Retinal pigment epithelial cell (primary cell): ENCODE measurements at regions not wholly inside any gene's neighbourhood (a gene's known extent, or its start where the extent isn't known, plus 50 kb on each side); places are given as distances from the start of the nearest gene placed in this dataset.
"Not testable (repeated sequence)": the region's sequence is repeated elsewhere in the genome, so short reads cannot be mapped to it uniquely, and the experiment has no call there.

Experiments
- DNase-seq: peaks from one replicate; pipeline ENCODE4 v3.0.0-alpha.2; 2010; ENCODE audit warnings: low read depth
- H3K4me3 ChIP-seq: 2 replicates; pipeline ENCODE4 v1.5.1; 2011; ENCODE audit warnings: mild to moderate bottlenecking, low read length, control low read depth, moderate library complexity
- TF ChIP-seq, protein P1 (sequence below): conservative IDR thresholded peaks from 2 replicates; pipeline ENCODE4 v1.5.1; 2011; ENCODE audit warnings: low read depth, low read length, control low read depth, inconsistent platforms

DNA sequence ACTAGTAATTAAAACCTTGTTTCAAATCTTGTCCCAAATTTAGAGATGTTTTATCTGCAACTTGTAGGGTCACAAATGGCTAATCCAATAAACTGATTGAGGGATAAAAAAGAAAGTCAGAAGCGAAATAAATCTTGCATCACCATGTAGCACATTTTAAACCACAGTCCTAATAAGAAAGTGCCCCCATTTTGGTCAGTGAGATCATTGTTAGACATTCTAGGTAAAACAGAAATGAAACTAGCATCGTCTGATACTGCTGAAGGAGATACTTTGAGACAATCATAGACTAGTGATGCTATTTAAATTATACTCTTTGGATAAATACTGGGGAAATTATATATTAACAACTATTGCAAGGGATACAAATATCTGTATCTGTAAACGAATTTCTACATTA lies 247.9 kb downstream of the AMY1C start:
- no peak overlapping the region for H3K4me3 ChIP-seq
- no peak for DNase-seq
- TF ChIP-seq, protein P1, sequence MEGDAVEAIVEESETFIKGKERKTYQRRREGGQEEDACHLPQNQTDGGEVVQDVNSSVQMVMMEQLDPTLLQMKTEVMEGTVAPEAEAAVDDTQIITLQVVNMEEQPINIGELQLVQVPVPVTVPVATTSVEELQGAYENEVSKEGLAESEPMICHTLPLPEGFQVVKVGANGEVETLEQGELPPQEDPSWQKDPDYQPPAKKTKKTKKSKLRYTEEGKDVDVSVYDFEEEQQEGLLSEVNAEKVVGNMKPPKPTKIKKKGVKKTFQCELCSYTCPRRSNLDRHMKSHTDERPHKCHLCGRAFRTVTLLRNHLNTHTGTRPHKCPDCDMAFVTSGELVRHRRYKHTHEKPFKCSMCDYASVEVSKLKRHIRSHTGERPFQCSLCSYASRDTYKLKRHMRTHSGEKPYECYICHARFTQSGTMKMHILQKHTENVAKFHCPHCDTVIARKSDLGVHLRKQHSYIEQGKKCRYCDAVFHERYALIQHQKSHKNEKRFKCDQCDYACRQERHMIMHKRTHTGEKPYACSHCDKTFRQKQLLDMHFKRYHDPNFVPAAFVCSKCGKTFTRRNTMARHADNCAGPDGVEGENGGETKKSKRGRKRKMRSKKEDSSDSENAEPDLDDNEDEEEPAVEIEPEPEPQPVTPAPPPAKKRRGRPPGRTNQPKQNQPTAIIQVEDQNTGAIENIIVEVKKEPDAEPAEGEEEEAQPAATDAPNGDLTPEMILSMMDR: no peak

DNA sequence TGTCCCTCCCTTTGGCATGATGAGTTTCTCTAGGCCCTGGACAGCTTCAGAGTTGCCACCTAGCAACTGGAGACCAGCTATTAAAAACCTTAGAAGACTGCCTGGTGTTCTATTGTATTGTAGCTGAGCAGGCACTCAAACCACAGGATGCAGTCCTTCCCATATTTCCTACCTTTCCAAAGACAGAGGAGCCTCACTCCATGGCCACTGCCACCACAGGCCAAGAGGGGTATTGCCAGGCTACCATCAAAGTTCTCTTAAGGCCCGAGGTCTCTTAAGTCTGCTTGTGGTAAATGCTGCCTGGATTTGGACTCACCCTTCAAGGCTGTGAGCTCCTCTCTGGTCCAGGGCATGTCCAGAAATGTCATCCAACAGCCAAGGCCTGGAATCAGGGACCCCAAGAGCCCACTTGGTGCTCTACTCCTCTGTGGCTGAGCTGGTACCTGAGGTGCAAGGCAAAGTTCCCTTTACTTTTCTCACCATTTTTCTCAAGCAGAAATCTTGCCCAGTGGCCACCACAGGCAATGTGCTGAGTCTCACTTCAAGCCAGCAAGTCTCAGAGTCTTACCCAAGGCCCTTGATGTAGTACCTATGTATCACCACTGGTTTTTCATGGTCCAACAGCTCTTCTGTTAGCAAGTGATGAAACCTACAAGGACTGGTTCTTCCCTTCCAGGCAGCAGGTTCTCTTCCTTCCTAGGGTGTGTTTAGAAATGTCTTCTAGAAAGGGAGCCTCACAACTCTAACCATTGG lies 269.4 kb downstream of the AMY1C start:
- TF ChIP-seq, protein P1: no peak
- DNase-seq: no peak
- H3K4me3 ChIP-seq: no peak overlapping the region

DNA sequence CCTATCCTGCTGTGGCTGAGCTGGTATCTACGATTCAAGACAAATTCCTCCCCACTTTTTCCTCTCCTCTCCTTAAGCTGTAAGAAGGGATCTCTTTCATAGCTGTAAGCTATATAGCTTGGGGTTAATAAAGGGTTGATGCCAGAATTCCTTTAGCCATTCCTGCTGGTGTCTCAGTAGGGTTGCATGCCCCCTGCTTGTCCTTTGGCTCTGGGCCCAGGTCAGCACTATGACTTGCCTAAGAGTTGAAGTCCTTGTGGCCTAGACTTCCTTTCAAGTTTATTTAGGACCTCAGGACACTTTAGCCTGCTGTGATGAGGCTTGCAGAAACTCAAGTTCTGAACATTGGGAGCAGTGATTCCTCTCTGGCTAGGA lies 270.0 kb downstream of the AMY1C start:
- DNase-seq: no peak
- TF ChIP-seq, protein P1: no peak
- no peak overlapping the region for H3K4me3 ChIP-seq

DNA sequence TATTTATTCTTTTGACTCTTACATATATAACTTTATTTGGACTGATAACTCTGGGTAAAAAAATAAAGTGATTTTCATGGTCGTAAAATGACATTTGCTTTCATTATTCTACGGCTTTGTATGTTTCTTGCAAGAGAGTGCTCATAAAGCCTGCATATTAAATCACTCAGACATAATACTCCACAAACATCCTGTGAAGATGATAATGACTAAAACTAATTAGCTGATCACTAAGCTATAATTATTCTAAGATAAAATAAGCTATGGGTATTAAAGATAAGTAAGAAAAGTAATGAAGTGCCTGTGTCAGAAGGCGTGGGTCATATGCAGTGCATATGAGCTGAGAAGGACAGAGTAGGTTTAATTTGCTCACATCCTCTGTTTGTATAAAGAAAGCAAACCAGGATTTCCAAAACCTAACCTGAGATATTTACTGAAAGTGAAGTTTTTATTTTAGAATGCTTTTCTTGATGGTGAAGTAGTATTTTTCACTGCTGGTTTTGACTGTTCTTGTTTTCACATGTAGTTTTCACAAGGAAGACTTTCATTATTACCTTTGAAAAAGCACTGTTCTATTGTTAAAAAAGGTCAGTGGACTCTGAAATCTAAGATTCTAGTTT lies 278.8 kb downstream of the AMY1C start:
- DNase-seq: no peak
- no peak overlapping the region for H3K4me3 ChIP-seq
- TF ChIP-seq, protein P1: no peak

DNA sequence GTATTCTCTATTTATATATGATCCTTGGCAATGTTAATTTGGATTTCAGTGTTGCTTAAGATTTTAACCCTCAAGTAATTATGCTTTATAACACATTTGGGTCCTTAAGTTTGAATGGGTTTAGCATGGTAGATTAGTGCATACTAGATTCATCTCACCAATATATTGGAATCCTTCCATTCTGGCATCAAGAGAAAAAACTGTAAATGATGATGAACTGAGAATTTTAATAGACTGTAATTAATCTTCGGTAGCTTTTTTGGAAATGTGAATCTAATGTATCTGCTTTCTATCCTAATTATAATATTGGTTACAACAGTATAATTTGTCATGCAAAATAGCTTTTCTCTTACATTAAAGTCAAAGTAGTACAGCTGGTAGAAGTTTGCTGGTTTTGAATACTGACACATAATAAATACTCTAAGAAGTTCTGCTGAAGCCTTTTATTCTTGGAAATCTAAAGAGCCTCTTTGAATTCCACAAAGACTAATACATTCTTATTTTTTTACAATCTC lies 279.8 kb downstream of the AMY1C start:
- TF ChIP-seq, protein P1: no peak
- no peak for DNase-seq
- H3K4me3 ChIP-seq: no peak overlapping the region

DNA sequence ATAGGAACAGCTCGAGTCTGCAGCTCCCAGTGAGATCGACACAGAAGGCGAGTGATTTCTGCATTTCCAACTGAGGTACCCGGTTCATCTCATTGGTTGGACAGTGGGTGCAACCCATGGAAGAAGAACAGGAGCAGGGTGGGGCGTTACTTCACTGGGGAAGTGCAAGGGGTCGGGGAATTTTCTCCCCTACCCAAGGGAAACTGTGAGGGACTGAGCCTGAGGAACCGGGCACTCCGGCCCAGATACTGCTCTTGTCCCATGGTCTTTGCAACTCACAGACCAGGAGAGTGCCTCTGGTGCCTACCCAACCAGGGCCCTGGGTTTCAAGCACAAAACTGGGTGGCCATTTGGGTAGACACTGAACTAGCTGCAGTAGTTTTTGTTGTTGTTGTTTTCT lies 307.1 kb downstream of the AMY1C start:
- TF ChIP-seq, protein P1: no peak
- no peak for DNase-seq
- no peak overlapping the region for H3K4me3 ChIP-seq

DNA sequence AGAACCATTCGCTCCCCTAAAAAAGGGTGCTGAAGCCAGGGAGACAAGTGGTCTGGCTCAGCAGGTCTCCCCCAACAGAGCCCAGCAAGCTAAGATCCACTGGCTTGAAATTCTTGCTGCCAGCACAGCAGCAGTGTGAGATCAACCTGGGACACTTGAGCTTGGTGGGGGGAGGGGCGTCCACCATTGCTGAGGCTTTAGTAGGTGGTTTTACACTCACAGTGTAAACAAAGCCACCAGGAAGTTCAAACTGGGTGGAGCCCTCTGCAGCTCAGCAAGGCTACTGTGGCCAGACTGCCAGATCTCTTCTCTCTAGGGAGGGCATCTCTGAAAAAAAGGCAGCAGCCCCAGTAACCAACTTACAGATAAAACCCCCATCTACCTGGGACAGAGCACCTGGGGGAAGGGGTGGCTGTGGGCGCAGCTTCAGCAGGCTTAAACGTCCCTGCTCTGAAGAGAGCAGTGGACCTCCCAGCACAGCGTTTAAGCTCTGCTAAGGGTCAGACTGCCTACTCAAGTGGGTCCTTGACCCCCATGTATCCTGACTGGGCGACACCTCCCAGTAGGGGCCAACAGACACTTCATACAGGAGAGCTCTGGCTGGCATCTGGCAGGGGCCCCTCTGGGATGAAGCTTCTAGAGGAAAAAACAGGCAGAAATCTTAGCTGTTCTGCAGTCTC lies 307.7 kb downstream of the AMY1C start:
- not testable (repeated sequence) for DNase-seq, H3K4me3 ChIP-seq

DNA sequence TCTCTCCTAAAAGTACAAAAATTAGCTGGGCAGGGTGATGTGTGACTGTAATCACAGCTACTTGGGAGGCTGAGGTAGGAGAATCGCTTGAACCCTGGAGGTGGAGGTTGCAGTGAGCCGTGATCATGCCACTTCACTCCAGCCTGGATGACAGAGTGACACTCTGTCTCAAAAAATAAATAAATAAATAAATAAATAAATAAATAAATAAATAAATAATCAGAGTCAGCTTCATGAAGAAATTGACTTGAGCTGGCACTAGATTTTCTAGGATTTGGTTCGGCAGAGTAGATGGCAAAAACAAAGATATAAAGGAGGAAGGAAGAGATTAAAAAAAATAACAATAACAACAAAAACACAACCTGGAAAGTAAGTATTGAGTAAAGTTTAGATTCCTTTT lies 311.9 kb downstream of the AMY1C start:
- not testable (repeated sequence) for DNase-seq, H3K4me3 ChIP-seq
